Astrocyte (in vitro differentiated cells and primary cell): ENCODE measurements at regions not wholly inside any gene's neighbourhood (a gene's known extent, or its start where the extent isn't known, plus 50 kb on each side); places are given as distances from the start of the nearest gene placed in this dataset.

Experiments used
- CTCF ChIP-seq: IDR thresholded peaks from 2 replicates; pipeline ENCODE4 v1.5.1; 2011; ENCODE audit warnings: low read depth, mild to moderate bottlenecking, inconsistent platforms, low read length, moderate library complexity; ENCODE audit not compliant: insufficient read depth
- EZH2 ChIP-seq: IDR thresholded peaks from 2 replicates; pipeline ENCODE4 v1.6.1; 2012; ENCODE audit warnings: mild to moderate bottlenecking, low read length, inconsistent platforms; ENCODE audit not compliant: insufficient read depth

- TF ChIP-seq CTCF (no peak), EZH2 (no peak)
Measured at GRCh38 chr5:142520885-142521284, 165.0 kb downstream of the FGF1 start.
